HL-60 (cell line): ENCODE measurements at regions not wholly inside any gene's neighbourhood (a gene's known extent, or its start where the extent isn't known, plus 50 kb on each side); places are given as distances from the start of the nearest gene placed in this dataset.

Source experiments
- GABPA ChIP-seq: IDR thresholded peaks from 2 replicates; pipeline ENCODE4 v1.6.1; 2012; ENCODE audit warnings: low read depth
- POLR2AphosphoS5 ChIP-seq: IDR thresholded peaks from 2 replicates; pipeline ENCODE4 v1.6.1; 2012; ENCODE audit warnings: low read depth
- SPI1 ChIP-seq: IDR thresholded peaks from 2 replicates; pipeline ENCODE4 v1.6.1; 2012; ENCODE audit warnings: low read depth, mild to moderate bottlenecking, borderline replicate concordance
- TF ChIP-seq, protein P1 (sequence below): IDR thresholded peaks from 2 replicates; pipeline ENCODE4 v1.6.1; 2012; ENCODE audit warnings: low read depth; ENCODE audit not compliant: insufficient replicate concordance
- TF ChIP-seq, protein P2 (sequence below): IDR thresholded peaks from one replicate; pipeline ENCODE4 v1.5.1; 2011; ENCODE audit warnings: low read length, control low read depth, inconsistent platforms; ENCODE audit not compliant: insufficient read depth

DNA sequence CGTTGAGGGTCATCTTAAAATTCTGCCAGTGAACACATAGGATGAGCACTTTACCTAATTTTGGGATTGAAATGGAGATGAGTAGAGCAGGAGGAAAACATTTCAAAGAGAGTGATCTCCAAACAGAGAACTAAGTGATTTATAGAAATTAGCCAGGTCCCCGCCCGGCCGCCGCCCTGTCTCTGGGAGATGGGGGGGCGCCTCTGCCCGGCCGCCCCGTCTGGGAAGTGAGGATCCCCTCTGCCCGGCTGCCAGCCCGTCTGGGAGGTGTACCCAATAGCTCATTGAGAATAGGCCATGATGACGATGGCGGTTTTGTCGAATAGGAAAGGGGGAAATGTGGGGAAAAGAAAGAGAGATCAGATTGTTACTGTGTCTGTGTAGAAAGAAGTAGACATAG lies 276.7 kb upstream of the C11orf87 start:
- TF ChIP-seq POLR2AphosphoS5, result no peak
- TF ChIP-seq, protein P1, sequence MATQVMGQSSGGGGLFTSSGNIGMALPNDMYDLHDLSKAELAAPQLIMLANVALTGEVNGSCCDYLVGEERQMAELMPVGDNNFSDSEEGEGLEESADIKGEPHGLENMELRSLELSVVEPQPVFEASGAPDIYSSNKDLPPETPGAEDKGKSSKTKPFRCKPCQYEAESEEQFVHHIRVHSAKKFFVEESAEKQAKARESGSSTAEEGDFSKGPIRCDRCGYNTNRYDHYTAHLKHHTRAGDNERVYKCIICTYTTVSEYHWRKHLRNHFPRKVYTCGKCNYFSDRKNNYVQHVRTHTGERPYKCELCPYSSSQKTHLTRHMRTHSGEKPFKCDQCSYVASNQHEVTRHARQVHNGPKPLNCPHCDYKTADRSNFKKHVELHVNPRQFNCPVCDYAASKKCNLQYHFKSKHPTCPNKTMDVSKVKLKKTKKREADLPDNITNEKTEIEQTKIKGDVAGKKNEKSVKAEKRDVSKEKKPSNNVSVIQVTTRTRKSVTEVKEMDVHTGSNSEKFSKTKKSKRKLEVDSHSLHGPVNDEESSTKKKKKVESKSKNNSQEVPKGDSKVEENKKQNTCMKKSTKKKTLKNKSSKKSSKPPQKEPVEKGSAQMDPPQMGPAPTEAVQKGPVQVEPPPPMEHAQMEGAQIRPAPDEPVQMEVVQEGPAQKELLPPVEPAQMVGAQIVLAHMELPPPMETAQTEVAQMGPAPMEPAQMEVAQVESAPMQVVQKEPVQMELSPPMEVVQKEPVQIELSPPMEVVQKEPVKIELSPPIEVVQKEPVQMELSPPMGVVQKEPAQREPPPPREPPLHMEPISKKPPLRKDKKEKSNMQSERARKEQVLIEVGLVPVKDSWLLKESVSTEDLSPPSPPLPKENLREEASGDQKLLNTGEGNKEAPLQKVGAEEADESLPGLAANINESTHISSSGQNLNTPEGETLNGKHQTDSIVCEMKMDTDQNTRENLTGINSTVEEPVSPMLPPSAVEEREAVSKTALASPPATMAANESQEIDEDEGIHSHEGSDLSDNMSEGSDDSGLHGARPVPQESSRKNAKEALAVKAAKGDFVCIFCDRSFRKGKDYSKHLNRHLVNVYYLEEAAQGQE, result no peak
- TF ChIP-seq, protein P2, sequence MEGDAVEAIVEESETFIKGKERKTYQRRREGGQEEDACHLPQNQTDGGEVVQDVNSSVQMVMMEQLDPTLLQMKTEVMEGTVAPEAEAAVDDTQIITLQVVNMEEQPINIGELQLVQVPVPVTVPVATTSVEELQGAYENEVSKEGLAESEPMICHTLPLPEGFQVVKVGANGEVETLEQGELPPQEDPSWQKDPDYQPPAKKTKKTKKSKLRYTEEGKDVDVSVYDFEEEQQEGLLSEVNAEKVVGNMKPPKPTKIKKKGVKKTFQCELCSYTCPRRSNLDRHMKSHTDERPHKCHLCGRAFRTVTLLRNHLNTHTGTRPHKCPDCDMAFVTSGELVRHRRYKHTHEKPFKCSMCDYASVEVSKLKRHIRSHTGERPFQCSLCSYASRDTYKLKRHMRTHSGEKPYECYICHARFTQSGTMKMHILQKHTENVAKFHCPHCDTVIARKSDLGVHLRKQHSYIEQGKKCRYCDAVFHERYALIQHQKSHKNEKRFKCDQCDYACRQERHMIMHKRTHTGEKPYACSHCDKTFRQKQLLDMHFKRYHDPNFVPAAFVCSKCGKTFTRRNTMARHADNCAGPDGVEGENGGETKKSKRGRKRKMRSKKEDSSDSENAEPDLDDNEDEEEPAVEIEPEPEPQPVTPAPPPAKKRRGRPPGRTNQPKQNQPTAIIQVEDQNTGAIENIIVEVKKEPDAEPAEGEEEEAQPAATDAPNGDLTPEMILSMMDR, result no peak
- no peak for TF ChIP-seq SPI1
- TF ChIP-seq GABPA, result no peak
